ENCODE measurements at regions not wholly inside any gene's neighbourhood (a gene's known extent, or its start where the extent isn't known, plus 50 kb on each side); places are given as distances from the start of the nearest gene placed in this dataset.
A peak's percentile ranks its signal among the peaks of the same experiment; 100 is the strongest.

GRCh38 chr6:143621876-143622605 is 55.7 kb upstream of the PHACTR2 start:
- DNase-seq: peak; percentile 43

- no peak for DNase-seq
These were observed 56.4 kb upstream of the PHACTR2 start for GRCh38 chr6:143621159-143621873.

- peak; percentile 54 for DNase-seq
These were observed 57.3 kb upstream of the PHACTR2 start for GRCh38 chr6:143620447-143620846.

- DNase-seq: no peak
These were observed 57.9 kb upstream of the PHACTR2 start for GRCh38 chr6:143619824-143620401.

GRCh38 chr6:143616741-143617140 is 61.0 kb upstream of the PHACTR2 start:
- DNase-seq: no peak

- DNase-seq: no peak
These were observed 62.0 kb upstream of the PHACTR2 start for GRCh38 chr6:143615785-143616184.

GRCh38 chr6:143614235-143614634 is 63.5 kb upstream of the PHACTR2 start:
- no peak for DNase-seq

GRCh38 chr6:143613749-143614148 is 64.0 kb upstream of the PHACTR2 start:
- DNase-seq: no peak

- DNase-seq: no peak
These were observed 65.6 kb upstream of the PHACTR2 start for GRCh38 chr6:143612186-143612585.

GRCh38 chr6:143611580-143611979 is 66.2 kb upstream of the PHACTR2 start:
- DNase-seq: no peak

GRCh38 chr6:143609972-143610371 is 67.8 kb upstream of the PHACTR2 start:
- no peak for DNase-seq

- no peak for DNase-seq
These were observed 68.3 kb upstream of the PHACTR2 start for GRCh38 chr6:143609501-143609900.

GRCh38 chr6:143608906-143609305 is 68.9 kb upstream of the PHACTR2 start:
- DNase-seq: no peak

GRCh38 chr6:143607974-143608373 is 69.8 kb upstream of the PHACTR2 start:
- no peak for DNase-seq

GRCh38 chr6:143607168-143607567 is 70.6 kb upstream of the PHACTR2 start:
- DNase-seq: no peak

- DNase-seq: no peak
These were observed 71.8 kb upstream of the PHACTR2 start for GRCh38 chr6:143605906-143606521.

GRCh38 chr6:143603455-143603854 is 74.3 kb upstream of the PHACTR2 start:
- DNase-seq: no peak

- no peak for DNase-seq
These were observed 76.3 kb upstream of the PHACTR2 start for GRCh38 chr6:143601504-143601903.

GRCh38 chr6:143600821-143601220 is 76.9 kb upstream of the PHACTR2 start:
- no peak for DNase-seq

GRCh38 chr6:143598466-143599080 is 79.2 kb upstream of the PHACTR2 start:
- no peak for DNase-seq

GRCh38 chr6:143596866-143597265 is 80.9 kb upstream of the PHACTR2 start:
- DNase-seq: peak; percentile 34

GRCh38 chr6:143595251-143596036 is 82.3 kb upstream of the PHACTR2 start:
- no peak for DNase-seq
